Progenitor cell of endocrine pancreas (in vitro differentiated cells): ENCODE measurements at regions not wholly inside any gene's neighbourhood (a gene's known extent, or its start where the extent isn't known, plus 50 kb on each side); places are given as distances from the start of the nearest gene placed in this dataset.

Experiments
- DNase-seq: peaks from one replicate; pipeline ENCODE4 v3.0.0; 2021; ENCODE audit warnings: low spot score; ENCODE audit not compliant: unreplicated experiment
- H3K27ac Mint-ChIP-seq: 2 replicates; pipeline ENCODE4 v1.8.0; 2021; ENCODE audit warnings: mild to moderate bottlenecking, moderate library complexity, mixed read lengths
- H3K27me3 Mint-ChIP-seq: 2 replicates; pipeline ENCODE4 v1.8.0; 2021; ENCODE audit warnings: mixed read lengths
- H3K36me3 Mint-ChIP-seq: 2 replicates; pipeline ENCODE4 v1.8.0; 2022; ENCODE audit warnings: mixed read lengths; ENCODE audit not compliant: insufficient read depth
- H3K4me1 Mint-ChIP-seq: 2 replicates; pipeline ENCODE4 v1.8.0; 2021; ENCODE audit warnings: low read depth, mixed read lengths
- H3K4me3 Mint-ChIP-seq: 2 replicates; pipeline ENCODE4 v1.8.0; 2021; ENCODE audit warnings: low read depth, mild to moderate bottlenecking, moderate library complexity, mixed read lengths
- H3K9me3 Mint-ChIP-seq: 2 replicates; pipeline ENCODE4 v1.8.0; 2021; ENCODE audit warnings: low read depth, mixed read lengths
- CTCF ChIP-seq: fragments of 200-600 bp; sonication (generic); IDR thresholded peaks from one replicate; pipeline ENCODE4 v1.5.0; 2021; ENCODE audit warnings: antibody characterized with exemption, mild to moderate bottlenecking; ENCODE audit not compliant: unreplicated experiment

DNA sequence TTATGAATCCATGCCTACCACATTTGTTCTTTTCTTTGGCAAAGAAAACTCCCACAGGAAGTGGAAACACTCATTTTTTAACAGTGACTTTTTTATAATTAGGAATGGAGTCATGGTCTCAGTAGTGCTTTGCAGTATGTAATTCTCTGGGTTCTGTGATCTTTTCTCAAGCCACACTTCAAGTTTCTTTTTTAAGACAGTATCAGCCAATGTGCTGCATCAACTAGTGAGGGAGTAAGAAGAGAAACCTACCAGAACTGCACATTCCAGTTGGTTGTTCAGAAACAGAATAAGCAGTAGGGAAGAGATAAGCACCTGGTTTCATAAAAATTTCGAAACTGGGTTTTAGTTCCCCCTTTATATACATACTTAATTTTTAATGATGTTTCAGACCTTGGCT is 126.3 kb downstream of the FOXB1 start:
- Mint-ChIP-seq H3K4me1 (peaks cover 17% of the 10 kb centered on the region), H3K27ac (no peak overlapping the region), H3K4me3 (no peak overlapping the region), H3K9me3 (no peaks in the 10 kb centered on the region), H3K36me3 (no peaks in the 10 kb centered on the region), H3K27me3 (peaks cover 49% of the 10 kb centered on the region)
- DNase-seq = no peak
- TF ChIP-seq CTCF = no peak

DNA sequence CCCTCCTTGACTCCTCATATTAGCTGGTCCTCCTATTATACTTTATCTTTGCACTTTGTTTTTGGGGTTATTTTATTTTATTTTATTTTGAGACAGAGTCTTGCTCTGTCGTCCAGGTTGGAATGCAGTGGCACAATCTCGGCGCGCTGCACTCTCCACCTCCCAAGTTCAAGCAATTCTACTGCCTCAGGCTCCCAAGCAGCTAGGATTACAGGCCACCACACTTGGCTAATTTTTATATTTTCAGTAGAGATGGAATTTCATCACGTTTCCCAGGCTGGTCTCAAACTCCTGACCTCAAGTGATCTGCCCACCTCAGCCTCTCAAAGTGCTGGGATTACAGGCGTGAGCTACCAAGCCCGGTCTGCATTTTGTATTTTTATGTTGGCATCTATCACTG is 126.7 kb downstream of the FOXB1 start:
- H3K4me1 Mint-ChIP-seq = peaks cover 17% of the 10 kb centered on the region
- no peak for TF ChIP-seq CTCF
- H3K27me3 Mint-ChIP-seq = peaks cover 47% of the 10 kb centered on the region
- H3K27ac Mint-ChIP-seq = no peak overlapping the region
- no peak for DNase-seq
- H3K36me3 Mint-ChIP-seq = no peaks in the 10 kb centered on the region
- no peak overlapping the region for H3K4me3 Mint-ChIP-seq
- H3K9me3 Mint-ChIP-seq = no peaks in the 10 kb centered on the region

GRCh38 chr15:60134609-60135008 is 130.5 kb downstream of the FOXB1 start:
- H3K36me3 Mint-ChIP-seq = no peaks in the 10 kb centered on the region
- no peak overlapping the region for H3K4me3 Mint-ChIP-seq
- H3K9me3 Mint-ChIP-seq = no peaks in the 10 kb centered on the region
- no peak overlapping the region for H3K27ac Mint-ChIP-seq
- peaks cover 23% of the 10 kb centered on the region for H3K27me3 Mint-ChIP-seq
- no peaks in the 10 kb centered on the region for H3K4me1 Mint-ChIP-seq
- no peak for TF ChIP-seq CTCF
- DNase-seq = no peak

DNA sequence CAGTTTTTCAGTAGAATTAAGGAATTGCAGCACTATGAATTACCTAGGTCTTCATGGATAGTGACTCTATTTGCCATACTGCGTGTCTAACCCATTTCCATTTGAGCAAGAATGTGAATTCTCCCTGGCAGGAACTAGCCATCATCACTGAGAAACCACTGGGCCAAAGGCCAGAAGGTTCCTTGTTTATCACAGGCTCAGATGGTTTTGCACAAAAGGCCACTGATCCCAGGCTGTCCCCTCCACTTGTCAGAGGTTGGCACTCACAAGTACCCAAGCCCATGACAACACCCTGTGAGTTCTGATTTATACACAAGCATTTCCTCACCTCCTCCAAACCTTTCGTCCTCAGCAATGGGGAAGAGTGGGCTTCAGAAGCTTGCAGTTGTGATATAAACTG is 131.8 kb downstream of the FOXB1 start:
- H3K36me3 Mint-ChIP-seq = no peaks in the 10 kb centered on the region
- H3K4me1 Mint-ChIP-seq = no peaks in the 10 kb centered on the region
- TF ChIP-seq CTCF = no peak
- H3K9me3 Mint-ChIP-seq = no peaks in the 10 kb centered on the region
- H3K27ac Mint-ChIP-seq = no peak overlapping the region
- peaks cover 26% of the 10 kb centered on the region for H3K27me3 Mint-ChIP-seq
- no peak overlapping the region for H3K4me3 Mint-ChIP-seq
- DNase-seq = no peak

DNA sequence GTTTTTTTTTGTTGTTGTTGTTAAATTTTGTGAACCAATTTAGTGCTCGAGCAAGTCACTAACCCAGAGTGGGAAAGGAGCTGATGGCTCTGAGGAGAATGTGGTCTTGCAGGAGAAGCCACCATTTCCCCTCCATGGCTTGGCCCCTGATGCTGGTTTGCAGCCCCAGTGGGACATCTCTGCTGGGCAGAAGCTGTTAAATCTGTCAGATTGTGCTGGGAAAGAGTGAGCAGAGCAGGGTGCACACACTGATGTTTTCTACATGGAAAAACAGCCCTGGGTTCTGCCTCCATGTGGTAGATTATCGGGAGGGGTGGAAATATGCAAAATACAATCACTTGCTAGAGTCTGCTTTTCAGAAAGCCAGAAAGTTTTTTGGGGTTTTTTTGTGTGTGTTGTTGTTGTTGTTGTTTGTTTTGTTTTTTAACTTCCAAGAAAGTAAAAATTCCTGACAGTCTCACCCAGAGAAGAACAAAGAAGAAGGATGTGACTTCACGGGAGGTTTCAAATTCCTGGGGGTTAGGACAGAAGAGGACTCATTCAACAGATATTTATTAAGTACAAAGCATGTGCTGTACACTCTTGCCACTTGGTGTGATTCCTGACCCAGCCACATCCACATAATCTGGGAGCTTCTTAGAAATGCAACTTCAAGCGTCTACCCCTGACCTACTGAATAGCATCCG is 133.7 kb downstream of the FOXB1 start:
- Mint-ChIP-seq H3K27me3 (peaks cover 21% of the 10 kb centered on the region), H3K27ac (no peak overlapping the region), H3K4me3 (no peak overlapping the region), H3K4me1 (no peaks in the 10 kb centered on the region), H3K36me3 (no peaks in the 10 kb centered on the region), H3K9me3 (no peaks in the 10 kb centered on the region)
- no peak for DNase-seq
- TF ChIP-seq CTCF = no peak
